RWPE2 (cell line): ENCODE measurements at regions not wholly inside any gene's neighbourhood (a gene's known extent, or its start where the extent isn't known, plus 50 kb on each side); places are given as distances from the start of the nearest gene placed in this dataset.
"Not testable (repeated sequence)": the region's sequence is repeated elsewhere in the genome, so short reads cannot be mapped to it uniquely, and the experiment has no call there.

Source experiments
- ATAC-seq: fragments of 200-7000 bp; cut with Tn5 transposase; 3 replicates; pipeline ENCODE4 v1.9.1; 2021; ENCODE audit warnings: low read depth
- DNase-seq: peaks from one replicate; pipeline ENCODE4 v3.0.0-alpha.2; 2020; ENCODE audit warnings: low spot score
- H3K27ac ChIP-seq: fragments of 450-650 bp; 2 replicates; pipeline ENCODE4 v1.5.1; 2017; ENCODE audit warnings: mild to moderate bottlenecking; ENCODE audit not compliant: poor library complexity, severe bottlenecking
- H3K27me3 ChIP-seq: fragments of 250-450 bp; sonication (Bioruptor Pico); 2 replicates; pipeline ENCODE4 v1.5.1; 2021; ENCODE audit warnings: mild to moderate bottlenecking, moderate library complexity; ENCODE audit not compliant: insufficient read depth, poor library complexity, severe bottlenecking
- H3K36me3 ChIP-seq: fragments of 250-450 bp; sonication (Bioruptor Pico); 2 replicates; pipeline ENCODE4 v1.5.1; 2020; ENCODE audit warnings: low read depth, mild to moderate bottlenecking, moderate library complexity
- H3K4me1 ChIP-seq: fragments of 250-450 bp; sonication (Bioruptor Pico); 2 replicates; pipeline ENCODE4 v1.5.1; 2021; ENCODE audit warnings: mild to moderate bottlenecking, moderate library complexity; ENCODE audit not compliant: insufficient read depth, poor library complexity, severe bottlenecking
- H3K4me3 ChIP-seq: fragments of 250-450 bp; sonication (Bioruptor Pico); 2 replicates; pipeline ENCODE4 v1.5.1; 2021; ENCODE audit warnings: mild to moderate bottlenecking, moderate library complexity; ENCODE audit not compliant: severe bottlenecking
- H3K9me3 ChIP-seq: fragments of 250-450 bp; sonication (Bioruptor Pico); 2 replicates; pipeline ENCODE4 v1.5.1; 2021; ENCODE audit warnings: mild to moderate bottlenecking, moderate library complexity; ENCODE audit not compliant: severe bottlenecking
- TF ChIP-seq, protein P1 (sequence below): fragments of 450-650 bp; IDR thresholded peaks from one replicate; pipeline ENCODE4 v1.5.1; 2017; ENCODE audit warnings: mild to moderate bottlenecking, moderate library complexity; ENCODE audit not compliant: poor library complexity, severe bottlenecking

DNA sequence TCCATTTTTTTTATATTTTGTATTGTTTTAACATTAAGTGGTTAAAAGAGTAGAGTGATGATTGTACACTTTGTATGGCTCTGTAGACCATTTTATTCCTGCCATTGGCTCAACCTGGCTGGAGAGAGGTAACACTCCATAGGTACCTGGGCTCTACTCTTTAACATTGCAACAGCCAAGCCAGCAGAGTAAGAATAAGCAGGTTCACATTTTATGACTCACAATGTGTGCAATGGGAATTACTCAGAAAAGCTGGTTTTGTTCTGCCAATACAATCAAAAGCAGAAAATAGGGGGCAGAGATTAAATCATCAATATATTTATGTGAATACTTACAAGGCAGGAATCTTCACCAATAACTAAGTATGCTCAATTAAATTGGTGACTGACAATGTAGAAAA lies 1324.0 kb downstream of the AMY1C start:
- ATAC-seq (peak; percentile 55; the same call in 1 of the 3 replicates), DNase-seq (no peak)
- TF ChIP-seq, protein P1, sequence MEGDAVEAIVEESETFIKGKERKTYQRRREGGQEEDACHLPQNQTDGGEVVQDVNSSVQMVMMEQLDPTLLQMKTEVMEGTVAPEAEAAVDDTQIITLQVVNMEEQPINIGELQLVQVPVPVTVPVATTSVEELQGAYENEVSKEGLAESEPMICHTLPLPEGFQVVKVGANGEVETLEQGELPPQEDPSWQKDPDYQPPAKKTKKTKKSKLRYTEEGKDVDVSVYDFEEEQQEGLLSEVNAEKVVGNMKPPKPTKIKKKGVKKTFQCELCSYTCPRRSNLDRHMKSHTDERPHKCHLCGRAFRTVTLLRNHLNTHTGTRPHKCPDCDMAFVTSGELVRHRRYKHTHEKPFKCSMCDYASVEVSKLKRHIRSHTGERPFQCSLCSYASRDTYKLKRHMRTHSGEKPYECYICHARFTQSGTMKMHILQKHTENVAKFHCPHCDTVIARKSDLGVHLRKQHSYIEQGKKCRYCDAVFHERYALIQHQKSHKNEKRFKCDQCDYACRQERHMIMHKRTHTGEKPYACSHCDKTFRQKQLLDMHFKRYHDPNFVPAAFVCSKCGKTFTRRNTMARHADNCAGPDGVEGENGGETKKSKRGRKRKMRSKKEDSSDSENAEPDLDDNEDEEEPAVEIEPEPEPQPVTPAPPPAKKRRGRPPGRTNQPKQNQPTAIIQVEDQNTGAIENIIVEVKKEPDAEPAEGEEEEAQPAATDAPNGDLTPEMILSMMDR, result no peak
- H3K9me3 ChIP-seq, result no peaks in the 10 kb centered on the region
- H3K27ac ChIP-seq, result no peak overlapping the region
- no peak overlapping the region for H3K4me3 ChIP-seq
- H3K36me3 ChIP-seq, result no peaks in the 10 kb centered on the region
- no peaks in the 10 kb centered on the region for H3K27me3 ChIP-seq
- no peaks in the 10 kb centered on the region for H3K4me1 ChIP-seq

DNA sequence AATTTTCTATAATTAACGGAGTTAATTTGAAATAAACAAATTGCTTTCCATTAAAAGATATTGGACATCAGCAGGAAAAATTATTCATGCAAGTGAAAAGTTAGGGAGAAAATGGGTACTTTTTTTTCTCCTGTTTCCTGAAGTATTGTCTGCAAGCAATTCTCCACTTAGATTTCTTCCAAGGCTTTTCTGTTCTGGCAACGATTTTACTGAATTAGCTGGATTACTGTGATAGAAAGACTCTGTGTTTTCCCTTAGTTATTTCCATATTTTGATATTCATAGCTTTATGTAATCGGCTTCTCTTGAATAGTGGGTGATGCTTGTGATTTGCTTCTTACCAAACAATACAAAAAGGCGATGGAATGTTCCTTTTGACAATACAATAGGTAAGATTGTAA lies 1333.9 kb downstream of the AMY1C start:
- H3K9me3 ChIP-seq, result no peaks in the 10 kb centered on the region
- no peak overlapping the region for H3K4me3 ChIP-seq
- no peaks in the 10 kb centered on the region for H3K36me3 ChIP-seq
- DNase-seq (no peak), ATAC-seq (no peak)
- TF ChIP-seq, protein P1, result no peak
- no peak overlapping the region for H3K27ac ChIP-seq
- H3K4me1 ChIP-seq, result peaks cover 14% of the 10 kb centered on the region
- H3K27me3 ChIP-seq, result no peaks in the 10 kb centered on the region

DNA sequence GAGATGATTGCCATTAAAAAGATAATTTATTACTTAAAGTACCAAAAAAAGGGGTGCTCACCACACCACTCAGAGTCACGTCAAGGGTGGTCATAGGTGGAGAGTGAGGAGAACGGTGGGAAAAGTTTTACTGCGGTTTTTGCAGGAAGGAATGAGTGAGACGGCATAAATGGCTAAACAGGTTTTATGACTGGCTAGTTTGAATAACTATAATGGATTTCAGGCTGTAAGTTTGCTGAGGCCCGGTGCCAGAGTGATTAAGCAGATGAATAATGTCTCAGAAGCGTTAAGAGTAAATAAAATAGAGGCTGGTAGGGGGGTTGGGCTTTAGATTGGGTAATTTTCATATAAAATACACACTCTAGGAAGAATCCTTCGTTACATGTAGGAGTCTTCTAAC lies 1337.8 kb downstream of the AMY1C start:
- H3K27me3 ChIP-seq, result no peaks in the 10 kb centered on the region

DNA sequence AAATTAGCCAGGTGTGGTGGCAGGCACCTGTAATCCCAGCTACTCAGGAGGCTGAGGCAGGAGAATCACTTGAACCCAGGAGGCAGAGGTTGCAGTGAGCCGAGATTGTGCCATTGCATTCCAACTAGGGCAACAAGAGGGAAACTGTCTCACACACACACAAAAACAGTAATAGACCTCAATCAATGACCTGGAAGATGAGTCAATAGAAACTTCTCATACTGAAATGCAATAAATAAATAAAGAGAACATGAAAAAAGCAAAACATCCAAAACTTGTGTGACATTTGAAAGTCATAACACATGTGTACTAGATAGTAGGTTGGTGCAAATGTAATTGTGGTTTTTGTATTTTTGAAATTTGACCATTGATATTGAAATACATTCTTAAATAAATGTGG lies 1338.5 kb downstream of the AMY1C start:
- Histone ChIP-seq H3K9me3 (no peaks in the 10 kb centered on the region), H3K27me3 (no peaks in the 10 kb centered on the region), H3K4me3 (no peak overlapping the region), H3K4me1 (peaks cover 14% of the 10 kb centered on the region), H3K36me3 (no peaks in the 10 kb centered on the region), H3K27ac (peak overlapping the region; percentile 34)
- no peak for ATAC-seq
- no peak for DNase-seq
- TF ChIP-seq, protein P1, result no peak

More for the DNA sequence above, 1337.8 kb downstream of the AMY1C start:
- H3K27ac ChIP-seq, result peak overlapping the region; percentile 34
- ATAC-seq, result peak; percentile 97
- peaks cover 14% of the 10 kb centered on the region for H3K4me1 ChIP-seq
- no peaks in the 10 kb centered on the region for H3K36me3 ChIP-seq
- DNase-seq, result peak; percentile 56
- TF ChIP-seq, protein P1, result no peak
- no peaks in the 10 kb centered on the region for H3K9me3 ChIP-seq
- no peak overlapping the region for H3K4me3 ChIP-seq

DNA sequence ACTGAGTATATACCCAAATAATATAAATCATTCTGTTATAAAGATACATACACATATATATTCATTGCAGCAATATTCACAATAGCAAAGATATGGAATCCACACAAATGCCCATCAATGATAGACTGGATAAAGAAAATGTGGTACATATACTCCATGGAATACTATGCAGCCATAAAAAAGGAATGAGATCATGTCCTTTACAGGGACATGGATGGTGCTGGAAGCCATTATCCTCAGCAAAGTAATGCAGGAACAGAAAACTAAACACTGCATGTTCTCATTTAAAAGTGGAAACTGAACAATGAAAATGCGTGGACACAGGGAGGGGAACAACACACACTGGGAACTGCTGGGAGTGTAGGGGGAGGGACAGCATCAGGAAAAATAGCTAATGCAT lies 1344.2 kb downstream of the AMY1C start:
- H3K36me3 ChIP-seq, H3K9me3 ChIP-seq, H3K27ac ChIP-seq, H3K27me3 ChIP-seq, DNase-seq, H3K4me1 ChIP-seq, ATAC-seq, H3K4me3 ChIP-seq: not testable (repeated sequence)
